ENCODE measurements at regions not wholly inside any gene's neighbourhood (a gene's known extent, or its start where the extent isn't known, plus 50 kb on each side); places are given as distances from the start of the nearest gene placed in this dataset.

GRCh38 chr10:111171183-111171582 is 94.4 kb downstream of the ADRA2A start:
- TF ChIP-seq CTCF (conservative IDR thresholded peaks at IDR 0.05; ENCODE audit: low read depth, low read length): no peak
- TF ChIP-seq RFX5 (IDR thresholded peaks at IDR 0.05; ENCODE audit: low read depth, low read length): no peak
- TF ChIP-seq POLR2A (IDR thresholded peaks at IDR 0.05; ENCODE audit: low read depth, low read length): no peak
- no peak for TF ChIP-seq ELK1 (IDR thresholded peaks at IDR 0.05; ENCODE audit: borderline replicate concordance, low read depth, low read length)
- no peak for TF ChIP-seq NFE2L2 (IDR thresholded peaks at IDR 0.05; ENCODE audit: low read depth, low read length)
- no peak for TF ChIP-seq MXI1 (IDR thresholded peaks at IDR 0.05; ENCODE audit: borderline replicate concordance, low read depth, low read length)
- no peak for TF ChIP-seq RAD21 (IDR thresholded peaks at IDR 0.05; ENCODE audit: low read length)
- no peak for TF ChIP-seq USF2 (IDR thresholded peaks at IDR 0.05; ENCODE audit: low read depth, low read length)
- TF ChIP-seq RCOR1 (IDR thresholded peaks at IDR 0.05; ENCODE audit: insufficient replicate concordance, low read length): no peak
- TF ChIP-seq SMC3 (IDR thresholded peaks at IDR 0.05; ENCODE audit: low read depth, low read length): no peak
- TF ChIP-seq MAFK (IDR thresholded peaks at IDR 0.05; ENCODE audit: low read depth, low read length): no peak
- TF ChIP-seq CEBPB (IDR thresholded peaks at IDR 0.05; ENCODE audit: low read depth, low read length): no peak
